LoVo (cell line): ENCODE measurements at regions not wholly inside any gene's neighbourhood (a gene's known extent, or its start where the extent isn't known, plus 50 kb on each side); places are given as distances from the start of the nearest gene placed in this dataset.

ENCODE experiments used
- DNase-seq: peaks from one replicate; pipeline ENCODE4 v3.0.0-alpha.2; 2016; ENCODE audit warnings: low spot score

- no peak for DNase-seq
These were observed 142.1 kb upstream of the PABPC4L start for GRCh38 chr4:134343656-134344055.

- DNase-seq, result no peak
These were observed 141.5 kb upstream of the PABPC4L start for GRCh38 chr4:134343081-134343480.

- DNase-seq, result no peak
These were observed 136.0 kb upstream of the PABPC4L start for GRCh38 chr4:134337574-134337973.

GRCh38 chr4:134328741-134329140 is 127.2 kb upstream of the PABPC4L start:
- no peak for DNase-seq

GRCh38 chr4:134327274-134328122 is 125.9 kb upstream of the PABPC4L start:
- DNase-seq, result no peak

GRCh38 chr4:134326866-134327265 is 125.3 kb upstream of the PABPC4L start:
- DNase-seq, result no peak

- no peak for DNase-seq
These were observed 122.6 kb upstream of the PABPC4L start for GRCh38 chr4:134324179-134324578.

GRCh38 chr4:134320048-134320447 is 118.5 kb upstream of the PABPC4L start:
- DNase-seq, result no peak

GRCh38 chr4:134313591-134313990 is 112.0 kb upstream of the PABPC4L start:
- no peak for DNase-seq

GRCh38 chr4:134309715-134310114 is 108.1 kb upstream of the PABPC4L start:
- DNase-seq, result no peak

- DNase-seq, result no peak
These were observed 107.3 kb upstream of the PABPC4L start for GRCh38 chr4:134308910-134309309.

- DNase-seq, result no peak
These were observed 96.7 kb upstream of the PABPC4L start for GRCh38 chr4:134298313-134298712.

GRCh38 chr4:134297765-134298164 is 96.2 kb upstream of the PABPC4L start:
- DNase-seq, result no peak

GRCh38 chr4:134282680-134283079 is 81.1 kb upstream of the PABPC4L start:
- DNase-seq, result no peak

GRCh38 chr4:134278675-134279074 is 77.1 kb upstream of the PABPC4L start:
- no peak for DNase-seq

GRCh38 chr4:134276476-134276875 is 74.9 kb upstream of the PABPC4L start:
- no peak for DNase-seq

GRCh38 chr4:134260126-134260525 is 58.5 kb upstream of the PABPC4L start:
- no peak for DNase-seq
